H1 (cell line): ENCODE measurements at regions not wholly inside any gene's neighbourhood (a gene's known extent, or its start where the extent isn't known, plus 50 kb on each side); places are given as distances from the start of the nearest gene placed in this dataset.
A peak's percentile ranks its signal among the peaks of the same experiment; 100 is the strongest.

Experiments
- CTCF ChIA-PET: fragments of 300-600 bp; sonication (Branson Sonifier 250); formaldehyde crosslinking; loops from one replicate; lab custom pipeline; 2021; ENCODE audit not compliant: partially characterized antibody; lab: Charles Lee
- POLR2A ChIA-PET: fragments of 300-600 bp; sonication (Branson Sonifier 250); formaldehyde crosslinking; loops from one replicate; lab custom pipeline; 2021; ENCODE audit warnings: inconsistent platforms; ENCODE audit not compliant: partially characterized antibody; lab: Charles Lee
- DNase-seq, 2 experiments: peaks; one replicate each; pipeline versions ENCODE4 v3.0.0 to v3.0.0-alpha.2; 2010 to 2022; ENCODE audit warnings: low spot score in 2 of 2, low read depth in 1 of 2, mixed read lengths in 1 of 2
- FAIRE-seq: peaks from 2 replicates; lab custom pipeline; 2011; peaks lifted over from hg19 to GRCh38; lab: Jason Lieb, UNC
- H2AFZ ChIP-seq: 2 replicates; pipeline ENCODE4 v1.8.1; 2012; ENCODE audit warnings: low read length, inconsistent platforms
- H2AK5ac ChIP-seq: 2 replicates; pipeline ENCODE4 v1.6.1; 2013; ENCODE audit warnings: low read depth, low read length
- H2BK120ac ChIP-seq: replicated peaks from 2 replicates; pipeline ENCODE3; 2013; ENCODE audit warnings: low read depth, low read length, inconsistent platforms
- H2BK12ac ChIP-seq: 2 replicates; pipeline ENCODE4 v1.6.1; 2013; ENCODE audit warnings: low read depth, low read length
- H2BK15ac ChIP-seq: 2 replicates; pipeline ENCODE4 v1.6.1; 2013; ENCODE audit warnings: low read length
- H2BK20ac ChIP-seq: 2 replicates; pipeline ENCODE4 v1.6.1; 2013; ENCODE audit warnings: low read length
- H2BK5ac ChIP-seq: 2 replicates; pipeline ENCODE4 v1.6.1; 2013; ENCODE audit warnings: low read depth, low read length
- H3K14ac ChIP-seq: 2 replicates; pipeline ENCODE4 v1.6.1; 2013; ENCODE audit warnings: inconsistent platforms; ENCODE audit not compliant: insufficient read length
- H3K18ac ChIP-seq: 2 replicates; pipeline ENCODE4 v1.6.1; 2013; ENCODE audit warnings: low read length; ENCODE audit errors: extremely low read depth
- H3K23ac ChIP-seq: 2 replicates; pipeline ENCODE4 v1.6.1; 2013; ENCODE audit warnings: inconsistent platforms; ENCODE audit not compliant: insufficient read length
- H3K23me2 ChIP-seq: 2 replicates; pipeline ENCODE4 v1.6.1; 2013; ENCODE audit warnings: low read depth, low read length
- H3K27ac ChIP-seq: 2 replicates; pipeline ENCODE4 v1.6.1; 2011; ENCODE audit warnings: low read depth, low read length, inconsistent platforms
- H3K27me3 ChIP-seq, 4 experiments: replicated peaks in 1 of 4; 1 replicate in 1 of 4; 2 replicates in 3 of 4; pipeline versions ENCODE4 v1.6.1 to v1.8.1; 2011 to 2013; ENCODE audit warnings: low read length in 3 of 4, mild to moderate bottlenecking in 3 of 4, inconsistent platforms in 2 of 4, mixed read lengths in 2 of 4, moderate library complexity in 1 of 4; ENCODE audit not compliant: control insufficient read depth in 3 of 4, insufficient read depth in 3 of 4; ENCODE audit errors: extremely low read depth in 1 of 4
- H3K36me3 ChIP-seq, 4 experiments: 2 replicates each; pipeline versions ENCODE4 v1.6.1 to v1.8.1; 2011 to 2013; ENCODE audit warnings: mild to moderate bottlenecking in 4 of 4, low read length in 3 of 4, moderate library complexity in 2 of 4, control low read depth in 1 of 4, inconsistent platforms in 1 of 4; ENCODE audit not compliant: insufficient read depth in 4 of 4, control insufficient read depth in 2 of 4
- H3K4ac ChIP-seq: replicated peaks from 2 replicates; pipeline ENCODE3; 2013; ENCODE audit warnings: low read length, low read depth, mixed read lengths, inconsistent platforms; ENCODE audit not compliant: insufficient read length
- H3K4me1 ChIP-seq, 4 experiments: replicated peaks in 1 of 4; 1 replicate in 1 of 4; 2 replicates in 3 of 4; pipeline versions ENCODE4 v1.6.1 to v1.8.1; 2011 to 2013; ENCODE audit warnings: low read length in 3 of 4, inconsistent platforms in 2 of 4, mixed read lengths in 1 of 4; ENCODE audit not compliant: insufficient read depth in 4 of 4, control insufficient read depth in 3 of 4
- H3K4me2 ChIP-seq, 2 experiments: 2 replicates each; pipeline versions ENCODE4 v1.6.1 to v1.8.1; 2011 to 2013; ENCODE audit warnings: low read depth in 2 of 2, low read length in 2 of 2, control low read depth in 1 of 2, inconsistent platforms in 1 of 2, mild to moderate bottlenecking in 1 of 2; ENCODE audit not compliant: insufficient read depth in 1 of 2
- H3K4me3 ChIP-seq, 4 experiments: fragments of 200-600, 300-600 bp in 1 of 4; sonication (generic), shearing (Covaris generic), sonication (Bioruptor Twin) in 1 of 4; 2 replicates each; pipeline versions ENCODE4 v1.5.1 to v1.8.1; 2011 to 2016; ENCODE audit warnings: low read length in 4 of 4, low read depth in 3 of 4, control low read depth in 2 of 4, inconsistent platforms in 2 of 4, mild to moderate bottlenecking in 2 of 4, mixed read lengths in 1 of 4, moderate library complexity in 1 of 4; ENCODE audit not compliant: insufficient read depth in 2 of 4; ENCODE audit errors: extremely low read depth in 1 of 4
- H3K56ac ChIP-seq: replicated peaks from 2 replicates; pipeline ENCODE3; 2013; ENCODE audit warnings: low read depth, mild to moderate bottlenecking, mixed read lengths, low read length, inconsistent platforms; ENCODE audit not compliant: insufficient read length
- H3K79me1 ChIP-seq: 2 replicates; pipeline ENCODE4 v1.6.1; 2013; ENCODE audit warnings: low read depth, low read length, control low read depth
- H3K79me2 ChIP-seq, 2 experiments: 2 replicates each; pipeline versions ENCODE4 v1.6.1 to v1.8.1; 2012 to 2013; ENCODE audit warnings: low read length in 2 of 2, mild to moderate bottlenecking in 2 of 2, inconsistent platforms in 1 of 2; ENCODE audit not compliant: insufficient read depth in 2 of 2, control insufficient read depth in 1 of 2
- H3K9ac ChIP-seq, 4 experiments: replicated peaks in 1 of 4; 1 replicate in 1 of 4; 2 replicates in 3 of 4; pipeline versions ENCODE4 v1.6.1 to v1.8.1; 2011 to 2013; ENCODE audit warnings: low read depth in 3 of 4, low read length in 3 of 4, control low read depth in 2 of 4, mild to moderate bottlenecking in 2 of 4, moderate library complexity in 2 of 4, inconsistent platforms in 1 of 4; ENCODE audit errors: extremely low read depth in 1 of 4
- H3K9me3 ChIP-seq, 2 experiments: 2 replicates each; pipeline versions ENCODE4 v1.6.1 to v1.8.1; 2012 to 2013; ENCODE audit warnings: mild to moderate bottlenecking in 2 of 2, moderate library complexity in 2 of 2, control low read depth in 1 of 2, inconsistent platforms in 1 of 2, low read depth in 1 of 2, low read length in 1 of 2, mixed read lengths in 1 of 2; ENCODE audit not compliant: insufficient read depth in 2 of 2
- H4K20me1 ChIP-seq, 2 experiments: replicated peaks in 1 of 2; 2 replicates each; pipeline versions ENCODE3 to v1.8.1; 2011 to 2013; ENCODE audit warnings: inconsistent platforms in 2 of 2, low read length in 2 of 2, mild to moderate bottlenecking in 1 of 2; ENCODE audit not compliant: insufficient read depth in 2 of 2, control insufficient read depth in 1 of 2
- H4K5ac ChIP-seq: 2 replicates; pipeline ENCODE4 v1.6.1; 2013; ENCODE audit warnings: low read length, low read depth, mixed read lengths, inconsistent platforms; ENCODE audit not compliant: insufficient read length
- H4K8ac ChIP-seq: 2 replicates; pipeline ENCODE4 v1.8.0; 2013; ENCODE audit warnings: mild to moderate bottlenecking, moderate library complexity, low read length, inconsistent platforms; ENCODE audit not compliant: insufficient read depth; ENCODE audit errors: extremely low read depth
- H4K91ac ChIP-seq: replicated peaks from 2 replicates; pipeline ENCODE3; 2013; ENCODE audit warnings: low read length, mixed read lengths, inconsistent platforms; ENCODE audit not compliant: insufficient read length
- EP300 ChIP-seq, 2 experiments: IDR thresholded peaks; 1 replicate in 1 of 2; 2 replicates in 1 of 2; pipeline ENCODE4 v1.6.1; 2011 to 2012; ENCODE audit warnings: low read depth in 2 of 2, low read length in 2 of 2, mild to moderate bottlenecking in 2 of 2, borderline replicate concordance in 1 of 2, inconsistent platforms in 1 of 2, moderate library complexity in 1 of 2
- SP1 ChIP-seq: IDR thresholded peaks from 2 replicates; pipeline ENCODE4 v1.6.1; 2011; ENCODE audit warnings: low read depth, low read length
- WGBS, 2 experiments: shearing (Covaris generic) in 1 of 2; methylation state at CpG; one replicate each; pipeline versions ENCODE4 v1.1.6 to v1.1.7; 2013 to 2015; ENCODE audit warnings: low lambda C conversion rate in 2 of 2, mixed read lengths in 2 of 2, inconsistent platforms in 1 of 2, low coverage in 1 of 2, missing lambda C conversion rate in 1 of 2; ENCODE audit not compliant: insufficient replicate concordance in 2 of 2, insufficient coverage in 1 of 2, insufficient read length in 1 of 2; ENCODE audit errors: extremely low coverage in 1 of 2, missing lambda C conversion rate in 1 of 2; 5-methylcytosine and 5-hydroxymethylcytosine counted together

GRCh38 chr7:131826960-131827359, 270.5 kb upstream of the PODXL start:
- Histone ChIP-seq H2BK15ac (no peak overlapping the region), H4K8ac (no peak overlapping the region), H3K18ac (no peak overlapping the region), H3K56ac (no peak overlapping the region), H3K4me2 (no peak overlapping the region), H3K36me3 (no peaks in the 10 kb centered on the region), H3K79me1 (no peaks in the 10 kb centered on the region), H4K5ac (no peak overlapping the region), H3K79me2 (no peaks in the 10 kb centered on the region), H3K4ac (no peak overlapping the region), H2BK120ac (no peak overlapping the region), H3K27ac (no peak overlapping the region), H4K91ac (no peak overlapping the region), H3K14ac (no peak overlapping the region), H2AK5ac (no peak overlapping the region), H2BK12ac (no peak overlapping the region), H4K20me1 (no peaks in the 10 kb centered on the region), H2AFZ (peak overlapping the region; percentile 8; the same call in 1 of the 2 replicates), H2BK5ac (no peak overlapping the region), H3K4me3 (no peak overlapping the region), H3K27me3 (no peaks in the 10 kb centered on the region), H2BK20ac (no peak overlapping the region), H3K23me2 (no peaks in the 10 kb centered on the region), H3K9ac (no peak overlapping the region), H3K9me3 (no peaks in the 10 kb centered on the region), H3K4me1 (peaks cover 4 to 10% (median 6%) of the 10 kb centered on the region in 4 experiments), H3K23ac (no peak overlapping the region)
- TF ChIP-seq EP300 (IDR thresholded peaks at IDR 0.05; ENCODE audit: borderline replicate concordance in 1 of 2, low read depth in 2 of 2, low read length in 2 of 2) (0 out of 3 replicates have a peak, but pooled peaks of 1 of the 2 experiments have one; percentile 41), SP1 (no peak)
- 89% methylated on average over 8 of the region's 8 CpGs; no CpG with 5 or more reads in 1 of the 2 experiments for WGBS, 2 experiments
- DNase-seq, result no peak
- CTCF ChIA-PET, result interaction anchor here (0.6 to 3.4 kb wide), 10 partner anchors 10 to 581 kb away, joined by 3 to 18 read pairs (median 4); no protein-coding TSS in a partner anchor
- POLR2A ChIA-PET, result interaction anchor here (0.6 kb wide), 1 partner anchor 66 kb away, joined by 3 read pairs; no protein-coding TSS in a partner anchor
- FAIRE-seq, result no peak
